Large intestine (tissue), 3 donors: ENCODE measurements at regions not wholly inside any gene's neighbourhood (a gene's known extent, or its start where the extent isn't known, plus 50 kb on each side); places are given as distances from the start of the nearest gene placed in this dataset.
A peak's percentile ranks its signal among the peaks of the same experiment; 100 is the strongest.

Experiments
- DNase-seq, 2 donors: peaks; one replicate each; pipeline versions ENCODE4 v3.0.0 to v3.0.0-alpha.2; 2013
- H3K27ac ChIP-seq: one replicate; pipeline ENCODE4 v1.5.1; 2013; ENCODE audit warnings: low read length
- H3K27me3 ChIP-seq: 2 replicates; pipeline ENCODE4 v1.6.1; 2013; ENCODE audit warnings: low read length; ENCODE audit not compliant: control insufficient read depth, insufficient read depth
- H3K36me3 ChIP-seq: 2 replicates; pipeline ENCODE4 v1.6.1; 2013; ENCODE audit warnings: low read length; ENCODE audit not compliant: control insufficient read depth, insufficient read depth
- H3K4me1 ChIP-seq: one replicate; pipeline ENCODE4 v1.6.1; 2013; ENCODE audit warnings: low read length; ENCODE audit not compliant: control insufficient read depth, insufficient read depth
- H3K4me3 ChIP-seq: one replicate; pipeline ENCODE4 v1.5.1; 2013; ENCODE audit warnings: low read length
- H3K9me3 ChIP-seq: one replicate; pipeline ENCODE4 v1.6.1; 2013; ENCODE audit warnings: mild to moderate bottlenecking, low read depth, low read length, moderate library complexity; ENCODE audit not compliant: control insufficient read depth
- WGBS: methylation state at CpG from one replicate; pipeline ENCODE4 v1.1.5; 2013; ENCODE audit warnings: low lambda C conversion rate; ENCODE audit not compliant: insufficient coverage; 5-methylcytosine and 5-hydroxymethylcytosine counted together

DNA sequence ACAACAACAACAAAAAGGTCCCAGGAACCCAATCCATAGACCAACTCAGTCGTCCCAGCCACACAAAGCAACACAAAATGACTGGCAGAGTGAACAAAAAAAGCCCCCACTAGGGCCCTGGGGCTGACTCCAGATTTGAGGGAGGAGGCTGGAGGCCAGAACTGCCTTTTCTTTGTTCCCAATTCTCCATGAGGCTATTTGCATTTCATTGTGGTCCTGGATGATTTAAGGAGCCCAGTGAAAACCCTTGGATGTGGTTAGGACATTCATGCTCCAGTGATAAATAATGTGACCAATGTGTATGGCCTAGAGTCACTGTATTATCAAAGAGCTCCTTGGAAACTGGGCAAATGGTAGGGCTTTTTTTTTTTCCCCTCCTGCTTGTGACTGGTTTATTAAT is 192.9 kb downstream of the NUAK1 start:
- no peak for DNase-seq
- Histone ChIP-seq H3K27ac (no peak overlapping the region), H3K4me1 (no peaks in the 10 kb centered on the region), H3K27me3 (peaks cover 4% of the 10 kb centered on the region), H3K9me3 (no peaks in the 10 kb centered on the region), H3K36me3 (no peaks in the 10 kb centered on the region), H3K4me3 (no peak overlapping the region)
- no CpG with 5 or more reads among the region's 1 CpG for WGBS

GRCh38 chr12:105946493-105946901 is 192.3 kb downstream of the NUAK1 start:
- H3K36me3 ChIP-seq = no peaks in the 10 kb centered on the region
- DNase-seq = no peak
- WGBS = 80% methylated on average over 1 of the region's 2 CpGs
- H3K9me3 ChIP-seq = no peaks in the 10 kb centered on the region
- no peak overlapping the region for H3K27ac ChIP-seq
- peaks cover 4% of the 10 kb centered on the region for H3K27me3 ChIP-seq
- H3K4me1 ChIP-seq = no peaks in the 10 kb centered on the region
- no peak overlapping the region for H3K4me3 ChIP-seq

DNA sequence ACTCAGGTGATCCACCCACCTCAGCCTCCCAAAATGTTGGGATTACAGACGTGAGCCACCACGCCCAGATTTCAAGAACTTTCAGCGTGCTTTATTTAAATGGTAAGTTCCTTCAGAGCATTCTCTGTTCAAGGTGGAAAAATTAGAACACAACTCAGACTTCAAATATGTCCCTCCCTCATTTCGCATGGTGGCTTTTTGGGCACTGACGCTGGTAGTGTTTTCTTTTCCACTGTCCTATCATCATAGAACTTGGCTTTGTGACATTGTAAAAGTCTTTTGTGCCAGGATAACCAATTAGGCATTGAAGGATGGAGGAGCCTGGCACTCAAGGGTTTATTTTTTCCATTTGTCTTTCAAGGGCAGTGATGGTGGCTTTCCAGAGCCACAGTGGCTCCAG is 190.8 kb downstream of the NUAK1 start:
- H3K36me3 ChIP-seq = no peaks in the 10 kb centered on the region
- WGBS = 88% methylated on average over 4 of the region's 5 CpGs

GRCh38 chr12:105948331-105948730 is 190.4 kb downstream of the NUAK1 start:
- Histone ChIP-seq H3K27me3 (peaks cover 4% of the 10 kb centered on the region), H3K9me3 (no peaks in the 10 kb centered on the region), H3K36me3 (no peaks in the 10 kb centered on the region), H3K4me3 (no peak overlapping the region), H3K4me1 (no peaks in the 10 kb centered on the region), H3K27ac (no peak overlapping the region)
- DNase-seq = no peak
- 88% methylated on average over 3 of the region's 4 CpGs for WGBS

More for the DNA sequence above, 190.8 kb downstream of the NUAK1 start:
- Histone ChIP-seq H3K27ac (no peak overlapping the region), H3K4me3 (no peak overlapping the region), H3K4me1 (no peaks in the 10 kb centered on the region), H3K27me3 (peaks cover 4% of the 10 kb centered on the region), H3K9me3 (no peaks in the 10 kb centered on the region)
- DNase-seq = no peak

GRCh38 chr12:105949391-105949790 is 189.4 kb downstream of the NUAK1 start:
- no peaks in the 10 kb centered on the region for H3K4me1 ChIP-seq
- no peak for DNase-seq
- H3K36me3 ChIP-seq = no peaks in the 10 kb centered on the region
- H3K27me3 ChIP-seq = no peaks in the 10 kb centered on the region
- H3K4me3 ChIP-seq = no peak overlapping the region
- H3K27ac ChIP-seq = no peak overlapping the region
- no peaks in the 10 kb centered on the region for H3K9me3 ChIP-seq

DNA sequence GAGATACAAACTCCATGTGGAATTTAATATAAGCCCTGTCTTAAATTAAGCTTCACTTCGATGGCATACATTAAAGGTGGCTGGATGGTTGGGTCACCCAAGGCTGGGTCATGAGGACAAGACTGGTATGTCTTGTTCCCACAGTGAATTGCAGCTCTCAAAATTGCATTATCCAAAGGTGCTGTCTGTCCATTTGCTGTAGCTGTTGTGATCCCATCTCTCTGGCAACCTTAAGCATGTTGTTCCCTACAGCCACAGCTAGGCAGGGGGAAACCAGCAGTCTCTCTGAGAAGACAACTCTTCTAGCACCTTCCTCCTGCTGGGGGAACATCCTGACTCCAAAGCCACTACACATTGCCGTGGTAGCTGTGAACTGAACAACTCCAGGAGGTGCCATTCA is 187.0 kb downstream of the NUAK1 start:
- Histone ChIP-seq H3K9me3 (no peaks in the 10 kb centered on the region), H3K36me3 (no peaks in the 10 kb centered on the region), H3K27me3 (no peaks in the 10 kb centered on the region), H3K27ac (no peak overlapping the region), H3K4me3 (no peak overlapping the region), H3K4me1 (peaks cover 5% of the 10 kb centered on the region)
- no CpG with 5 or more reads among the region's 2 CpGs for WGBS
- DNase-seq = no peak

GRCh38 chr12:105954951-105955931 is 183.5 kb downstream of the NUAK1 start:
- H3K27me3 ChIP-seq = no peaks in the 10 kb centered on the region
- no CpG with 5 or more reads among the region's 7 CpGs for WGBS

GRCh38 chr12:105955976-105956375 is 182.8 kb downstream of the NUAK1 start:
- no peaks in the 10 kb centered on the region for H3K27me3 ChIP-seq
- H3K4me3 ChIP-seq = no peak overlapping the region
- no CpG with 5 or more reads among the region's 2 CpGs for WGBS
- H3K9me3 ChIP-seq = no peaks in the 10 kb centered on the region
- peaks cover 5% of the 10 kb centered on the region for H3K4me1 ChIP-seq
- DNase-seq = no peak
- no peak overlapping the region for H3K27ac ChIP-seq
- H3K36me3 ChIP-seq = no peaks in the 10 kb centered on the region

More at GRCh38 chr12:105954951-105955931, 183.5 kb downstream of the NUAK1 start:
- H3K4me3 ChIP-seq = no peak overlapping the region
- no peak overlapping the region for H3K27ac ChIP-seq
- H3K4me1 ChIP-seq = peaks cover 5% of the 10 kb centered on the region
- H3K9me3 ChIP-seq = no peaks in the 10 kb centered on the region
- H3K36me3 ChIP-seq = no peaks in the 10 kb centered on the region
- DNase-seq = peak; percentile 23 to 53

- peaks cover 5% of the 10 kb centered on the region for H3K4me1 ChIP-seq
- no peak for DNase-seq
- H3K9me3 ChIP-seq = no peaks in the 10 kb centered on the region
- no peaks in the 10 kb centered on the region for H3K27me3 ChIP-seq
- H3K4me3 ChIP-seq = no peak overlapping the region
- no CpG with 5 or more reads among the region's 2 CpGs for WGBS
- no peaks in the 10 kb centered on the region for H3K36me3 ChIP-seq
- H3K27ac ChIP-seq = no peak overlapping the region
Observed at GRCh38 chr12:105956662-105957457, 181.9 kb downstream of the NUAK1 start.

DNA sequence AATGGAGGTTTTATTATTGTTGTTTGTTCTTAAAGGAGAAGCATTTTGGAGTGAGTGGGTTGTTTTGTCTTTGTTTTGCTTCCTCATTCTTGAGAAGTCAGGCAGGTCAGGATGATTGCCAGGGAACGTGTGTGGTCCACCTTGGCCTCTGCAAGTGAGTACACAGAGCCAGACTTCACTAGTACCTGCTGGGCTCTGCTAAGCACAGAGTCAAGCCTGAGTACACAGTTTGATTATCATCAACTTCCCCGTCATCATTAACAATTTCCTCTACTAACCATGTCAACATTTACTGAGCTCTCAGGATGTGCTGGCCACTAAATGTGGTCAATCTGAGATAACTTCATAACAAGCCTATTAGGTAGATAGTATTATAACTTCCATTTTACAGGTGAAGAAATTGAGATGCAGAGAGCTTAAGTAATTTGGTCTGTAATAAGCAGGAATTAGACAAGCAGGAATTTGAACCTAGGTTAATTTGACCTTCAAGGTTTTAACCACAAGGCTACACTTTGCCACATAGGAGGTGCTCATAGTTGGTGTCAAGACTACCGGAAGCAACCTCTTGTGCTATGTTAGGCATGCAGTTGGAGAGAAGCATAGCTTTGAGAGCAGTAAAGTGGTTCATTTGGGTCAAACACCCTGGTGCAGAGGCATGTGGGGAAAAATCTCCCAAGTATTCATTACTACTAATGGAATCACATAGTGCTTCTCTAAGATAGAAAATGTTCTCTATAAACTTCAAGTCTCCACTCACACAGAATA is 178.3 kb downstream of the NUAK1 start:
- H3K27me3 ChIP-seq = peaks cover 5% of the 10 kb centered on the region
- no peak overlapping the region for H3K4me3 ChIP-seq
- no peaks in the 10 kb centered on the region for H3K36me3 ChIP-seq
- DNase-seq = no peak
- H3K9me3 ChIP-seq = no peaks in the 10 kb centered on the region
- H3K4me1 ChIP-seq = peaks cover under 1% of the 10 kb centered on the region
- WGBS = no CpG with 5 or more reads among the region's 3 CpGs
- no peak overlapping the region for H3K27ac ChIP-seq
